Esophagus squamous epithelium (tissue), 4 donors: ENCODE measurements at regions not wholly inside any gene's neighbourhood (a gene's known extent, or its start where the extent isn't known, plus 50 kb on each side); places are given as distances from the start of the nearest gene placed in this dataset.
"Not testable (repeated sequence)": the region's sequence is repeated elsewhere in the genome, so short reads cannot be mapped to it uniquely, and the experiment has no call there.

Experiments
- CTCF ChIP-seq, 6 experiments: fragments of 450-650 bp in 4 of 6; fragments of 200-600 bp in 2 of 6; sonication (generic) in 2 of 6; IDR thresholded peaks; one replicate each; pipeline ENCODE4 v1.5.1; 2016 to 2019; ENCODE audit warnings: antibody characterized with exemption in 6 of 6, mild to moderate bottlenecking in 4 of 6, moderate library complexity in 4 of 6
- POLR2A ChIP-seq, 4 donors: fragments of 450-650 bp; IDR thresholded peaks; one replicate each; pipeline ENCODE4 v1.6.1; 2017; ENCODE audit warnings: antibody characterized with exemption in 4 of 4, mild to moderate bottlenecking in 4 of 4, moderate library complexity in 3 of 4

- TF ChIP-seq CTCF, POLR2A (IDR thresholded peaks at IDR 0.05): not testable (repeated sequence)
Observed at GRCh38 chr17:68169165-68169821, 78.5 kb upstream of the AMZ2 start.
